HEK293 (cell line): ENCODE measurements at regions not wholly inside any gene's neighbourhood (a gene's known extent, or its start where the extent isn't known, plus 50 kb on each side); places are given as distances from the start of the nearest gene placed in this dataset.

Experiments used
- GFI1B ChIP-seq: fragments of 450-650 bp; formaldehyde crosslinking; IDR thresholded peaks from 2 replicates; pipeline ENCODE4 v1.5.1; 2016; ENCODE audit warnings: missing biosample characterization, missing genetic modification characterization
- KLF9 ChIP-seq: fragments of 450-650 bp; formaldehyde crosslinking; IDR thresholded peaks from 2 replicates; pipeline ENCODE4 v1.5.1; 2016; ENCODE audit warnings: missing biosample characterization, missing genetic modification characterization, low read depth
- OSR2 ChIP-seq: fragments of 450-650 bp; formaldehyde crosslinking; IDR thresholded peaks from 2 replicates; pipeline ENCODE4 v1.5.1; 2016; ENCODE audit warnings: missing biosample characterization, missing genetic modification characterization
- SP3 ChIP-seq: fragments of 450-650 bp; formaldehyde crosslinking; IDR thresholded peaks from 2 replicates; pipeline ENCODE4 v1.5.1; 2016; ENCODE audit warnings: missing biosample characterization, missing genetic modification characterization
- SP7 ChIP-seq: fragments of 450-650 bp; formaldehyde crosslinking; IDR thresholded peaks from 2 replicates; pipeline ENCODE4 v1.5.1; 2016; ENCODE audit warnings: missing biosample characterization, missing genetic modification characterization
- ZBTB10 ChIP-seq: fragments of 450-650 bp; formaldehyde crosslinking; IDR thresholded peaks from 2 replicates; pipeline ENCODE4 v1.5.1; 2016; ENCODE audit warnings: missing biosample characterization, missing genetic modification characterization
- ZEB2 ChIP-seq: fragments of 450-650 bp; formaldehyde crosslinking; IDR thresholded peaks from 2 replicates; pipeline ENCODE4 v1.5.1; 2016; ENCODE audit warnings: missing biosample characterization, missing genetic modification characterization
- ZFP69B ChIP-seq: fragments of 450-650 bp; formaldehyde crosslinking; IDR thresholded peaks from 2 replicates; pipeline ENCODE4 v1.5.1; 2016; ENCODE audit warnings: missing biosample characterization, missing genetic modification characterization
- ZNF24 ChIP-seq: fragments of 450-650 bp; formaldehyde crosslinking; IDR thresholded peaks from 2 replicates; pipeline ENCODE4 v1.5.1; 2016; ENCODE audit warnings: missing biosample characterization, missing genetic modification characterization
- ZNF248 ChIP-seq: fragments of 450-650 bp; formaldehyde crosslinking; IDR thresholded peaks from 2 replicates; pipeline ENCODE4 v1.5.1; 2017; ENCODE audit warnings: missing biosample characterization, missing genetic modification characterization
- ZNF302 ChIP-seq: fragments of 450-650 bp; formaldehyde crosslinking; IDR thresholded peaks from 2 replicates; pipeline ENCODE4 v1.5.1; 2016; ENCODE audit warnings: missing biosample characterization, missing genetic modification characterization, low read depth
- ZNF366 ChIP-seq: fragments of 450-650 bp; formaldehyde crosslinking; conservative IDR thresholded peaks from 2 replicates; pipeline ENCODE4 v1.5.1; 2016; ENCODE audit warnings: missing biosample characterization, missing genetic modification characterization
- ZNF404 ChIP-seq: fragments of 450-650 bp; formaldehyde crosslinking; IDR thresholded peaks from 2 replicates; pipeline ENCODE4 v1.5.1; 2017; ENCODE audit warnings: missing biosample characterization, missing genetic modification characterization
- ZNF416 ChIP-seq: fragments of 450-650 bp; formaldehyde crosslinking; IDR thresholded peaks from 2 replicates; pipeline ENCODE4 v1.5.1; 2016; ENCODE audit warnings: missing biosample characterization, missing genetic modification characterization
- ZNF558 ChIP-seq: fragments of 450-650 bp; formaldehyde crosslinking; IDR thresholded peaks from 2 replicates; pipeline ENCODE4 v1.5.1; 2016; ENCODE audit warnings: missing biosample characterization, missing genetic modification characterization
- ZNF571 ChIP-seq: fragments of 450-650 bp; formaldehyde crosslinking; IDR thresholded peaks from 2 replicates; pipeline ENCODE4 v1.5.0; 2017; ENCODE audit warnings: missing biosample characterization, missing genetic modification characterization
- ZNF600 ChIP-seq: fragments of 450-650 bp; formaldehyde crosslinking; IDR thresholded peaks from 2 replicates; pipeline ENCODE4 v1.5.1; 2016; ENCODE audit warnings: missing biosample characterization, missing genetic modification characterization
- ZNF654 ChIP-seq: fragments of 450-650 bp; formaldehyde crosslinking; IDR thresholded peaks from 2 replicates; pipeline ENCODE4 v1.5.1; 2016; ENCODE audit warnings: low read depth, missing biosample characterization, missing genetic modification characterization
- TF ChIP-seq, protein P1 (sequence below): fragments of 450-650 bp; formaldehyde crosslinking; IDR thresholded peaks from 2 replicates; pipeline ENCODE4 v1.5.1; 2016; ENCODE audit warnings: missing biosample characterization, missing genetic modification characterization
- TF ChIP-seq, protein P2 (sequence below): fragments of 450-650 bp; formaldehyde crosslinking; IDR thresholded peaks from 2 replicates; pipeline ENCODE4 v1.5.1; 2017; ENCODE audit warnings: missing biosample characterization, missing genetic modification characterization
- TF ChIP-seq, protein P3 (sequence below): fragments of 450-650 bp; formaldehyde crosslinking; IDR thresholded peaks from 2 replicates; pipeline ENCODE4 v1.5.1; 2016; ENCODE audit warnings: missing biosample characterization, missing genetic modification characterization
- TF ChIP-seq, protein P4 (sequence below): fragments of 450-650 bp; formaldehyde crosslinking; IDR thresholded peaks from 2 replicates; pipeline ENCODE4 v1.5.1; 2016; ENCODE audit warnings: missing biosample characterization, missing genetic modification characterization
- TF ChIP-seq, protein P5 (sequence below): fragments of 450-650 bp; IDR thresholded peaks from 2 replicates; pipeline ENCODE4 v1.5.1; 2018; ENCODE audit warnings: missing biosample characterization, missing genetic modification characterization
- TF ChIP-seq, protein P6 (sequence below): fragments of 450-650 bp; IDR thresholded peaks from 2 replicates; pipeline ENCODE4 v1.5.1; 2018; ENCODE audit warnings: missing biosample characterization, mild to moderate bottlenecking, missing genetic modification characterization
- TF ChIP-seq, protein P7 (sequence below): fragments of 450-650 bp; formaldehyde crosslinking; IDR thresholded peaks from 2 replicates; pipeline ENCODE4 v1.5.1; 2017; ENCODE audit warnings: missing biosample characterization, missing genetic modification characterization

- TF ChIP-seq ZBTB10 (tag by site-specific recombination) (no peak), ZNF571 (no peak), ZEB2 (tag by site-specific recombination) (peak; percentile 52; the same call in 1 of the 2 replicates), ZNF654 (tag by site-specific recombination) (peak; percentile 16), SP7 (peak; percentile 69), ZNF416 (tag by site-specific recombination) (no peak), ZNF24 (tag by site-specific recombination) (peak; percentile 51; the same call in 1 of the 2 replicates), ZNF558 (tag by site-specific recombination) (no peak), ZNF248 (tag by site-specific recombination) (no peak), KLF9 (tag by site-specific recombination) (no peak), ZFP69B (peak; percentile 27; the same call in 1 of the 2 replicates), OSR2 (tag by site-specific recombination) (peak; percentile 26; the same call in 1 of the 2 replicates), GFI1B (no peak), ZNF404 (tag by site-specific recombination) (no peak), ZNF302 (tag by site-specific recombination) (no peak), ZNF366 (tag by site-specific recombination) (peak; percentile 89), ZNF600 (peak; percentile 76), SP3 (tag by site-specific recombination) (peak; percentile 39; the same call in 1 of the 2 replicates)
- TF ChIP-seq, protein P1, sequence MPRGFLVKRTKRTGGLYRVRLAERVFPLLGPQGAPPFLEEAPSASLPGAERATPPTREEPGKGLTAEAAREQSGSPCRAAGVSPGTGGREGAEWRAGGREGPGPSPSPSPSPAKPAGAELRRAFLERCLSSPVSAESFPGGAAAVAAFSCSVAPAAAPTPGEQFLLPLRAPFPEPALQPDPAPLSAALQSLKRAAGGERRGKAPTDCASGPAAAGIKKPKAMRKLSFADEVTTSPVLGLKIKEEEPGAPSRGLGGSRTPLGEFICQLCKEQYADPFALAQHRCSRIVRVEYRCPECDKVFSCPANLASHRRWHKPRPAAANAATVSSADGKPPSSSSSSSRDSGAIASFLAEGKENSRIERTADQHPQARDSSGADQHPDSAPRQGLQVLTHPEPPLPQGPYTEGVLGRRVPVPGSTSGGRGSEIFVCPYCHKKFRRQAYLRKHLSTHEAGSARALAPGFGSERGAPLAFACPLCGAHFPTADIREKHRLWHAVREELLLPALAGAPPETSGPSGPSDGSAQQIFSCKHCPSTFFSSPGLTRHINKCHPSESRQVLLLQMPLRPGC (tag by site-specific recombination) = 0 out of 2 replicates have a peak, but pooled peaks have one; percentile 58
- TF ChIP-seq, protein P2, sequence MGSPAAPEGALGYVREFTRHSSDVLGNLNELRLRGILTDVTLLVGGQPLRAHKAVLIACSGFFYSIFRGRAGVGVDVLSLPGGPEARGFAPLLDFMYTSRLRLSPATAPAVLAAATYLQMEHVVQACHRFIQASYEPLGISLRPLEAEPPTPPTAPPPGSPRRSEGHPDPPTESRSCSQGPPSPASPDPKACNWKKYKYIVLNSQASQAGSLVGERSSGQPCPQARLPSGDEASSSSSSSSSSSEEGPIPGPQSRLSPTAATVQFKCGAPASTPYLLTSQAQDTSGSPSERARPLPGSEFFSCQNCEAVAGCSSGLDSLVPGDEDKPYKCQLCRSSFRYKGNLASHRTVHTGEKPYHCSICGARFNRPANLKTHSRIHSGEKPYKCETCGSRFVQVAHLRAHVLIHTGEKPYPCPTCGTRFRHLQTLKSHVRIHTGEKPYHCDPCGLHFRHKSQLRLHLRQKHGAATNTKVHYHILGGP (tag by site-specific recombination) = no peak
- TF ChIP-seq, protein P3, sequence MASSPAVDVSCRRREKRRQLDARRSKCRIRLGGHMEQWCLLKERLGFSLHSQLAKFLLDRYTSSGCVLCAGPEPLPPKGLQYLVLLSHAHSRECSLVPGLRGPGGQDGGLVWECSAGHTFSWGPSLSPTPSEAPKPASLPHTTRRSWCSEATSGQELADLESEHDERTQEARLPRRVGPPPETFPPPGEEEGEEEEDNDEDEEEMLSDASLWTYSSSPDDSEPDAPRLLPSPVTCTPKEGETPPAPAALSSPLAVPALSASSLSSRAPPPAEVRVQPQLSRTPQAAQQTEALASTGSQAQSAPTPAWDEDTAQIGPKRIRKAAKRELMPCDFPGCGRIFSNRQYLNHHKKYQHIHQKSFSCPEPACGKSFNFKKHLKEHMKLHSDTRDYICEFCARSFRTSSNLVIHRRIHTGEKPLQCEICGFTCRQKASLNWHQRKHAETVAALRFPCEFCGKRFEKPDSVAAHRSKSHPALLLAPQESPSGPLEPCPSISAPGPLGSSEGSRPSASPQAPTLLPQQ = peak; percentile 39; the same call in 1 of the 2 replicates
- TF ChIP-seq, protein P4, sequence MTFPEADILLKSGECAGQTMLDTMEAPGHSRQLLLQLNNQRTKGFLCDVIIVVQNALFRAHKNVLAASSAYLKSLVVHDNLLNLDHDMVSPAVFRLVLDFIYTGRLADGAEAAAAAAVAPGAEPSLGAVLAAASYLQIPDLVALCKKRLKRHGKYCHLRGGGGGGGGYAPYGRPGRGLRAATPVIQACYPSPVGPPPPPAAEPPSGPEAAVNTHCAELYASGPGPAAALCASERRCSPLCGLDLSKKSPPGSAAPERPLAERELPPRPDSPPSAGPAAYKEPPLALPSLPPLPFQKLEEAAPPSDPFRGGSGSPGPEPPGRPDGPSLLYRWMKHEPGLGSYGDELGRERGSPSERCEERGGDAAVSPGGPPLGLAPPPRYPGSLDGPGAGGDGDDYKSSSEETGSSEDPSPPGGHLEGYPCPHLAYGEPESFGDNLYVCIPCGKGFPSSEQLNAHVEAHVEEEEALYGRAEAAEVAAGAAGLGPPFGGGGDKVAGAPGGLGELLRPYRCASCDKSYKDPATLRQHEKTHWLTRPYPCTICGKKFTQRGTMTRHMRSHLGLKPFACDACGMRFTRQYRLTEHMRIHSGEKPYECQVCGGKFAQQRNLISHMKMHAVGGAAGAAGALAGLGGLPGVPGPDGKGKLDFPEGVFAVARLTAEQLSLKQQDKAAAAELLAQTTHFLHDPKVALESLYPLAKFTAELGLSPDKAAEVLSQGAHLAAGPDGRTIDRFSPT (tag by site-specific recombination) = peak; percentile 93
- TF ChIP-seq, protein P5, sequence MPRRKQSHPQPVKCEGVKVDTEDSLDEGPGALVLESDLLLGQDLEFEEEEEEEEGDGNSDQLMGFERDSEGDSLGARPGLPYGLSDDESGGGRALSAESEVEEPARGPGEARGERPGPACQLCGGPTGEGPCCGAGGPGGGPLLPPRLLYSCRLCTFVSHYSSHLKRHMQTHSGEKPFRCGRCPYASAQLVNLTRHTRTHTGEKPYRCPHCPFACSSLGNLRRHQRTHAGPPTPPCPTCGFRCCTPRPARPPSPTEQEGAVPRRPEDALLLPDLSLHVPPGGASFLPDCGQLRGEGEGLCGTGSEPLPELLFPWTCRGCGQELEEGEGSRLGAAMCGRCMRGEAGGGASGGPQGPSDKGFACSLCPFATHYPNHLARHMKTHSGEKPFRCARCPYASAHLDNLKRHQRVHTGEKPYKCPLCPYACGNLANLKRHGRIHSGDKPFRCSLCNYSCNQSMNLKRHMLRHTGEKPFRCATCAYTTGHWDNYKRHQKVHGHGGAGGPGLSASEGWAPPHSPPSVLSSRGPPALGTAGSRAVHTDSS = no peak
- TF ChIP-seq, protein P6, sequence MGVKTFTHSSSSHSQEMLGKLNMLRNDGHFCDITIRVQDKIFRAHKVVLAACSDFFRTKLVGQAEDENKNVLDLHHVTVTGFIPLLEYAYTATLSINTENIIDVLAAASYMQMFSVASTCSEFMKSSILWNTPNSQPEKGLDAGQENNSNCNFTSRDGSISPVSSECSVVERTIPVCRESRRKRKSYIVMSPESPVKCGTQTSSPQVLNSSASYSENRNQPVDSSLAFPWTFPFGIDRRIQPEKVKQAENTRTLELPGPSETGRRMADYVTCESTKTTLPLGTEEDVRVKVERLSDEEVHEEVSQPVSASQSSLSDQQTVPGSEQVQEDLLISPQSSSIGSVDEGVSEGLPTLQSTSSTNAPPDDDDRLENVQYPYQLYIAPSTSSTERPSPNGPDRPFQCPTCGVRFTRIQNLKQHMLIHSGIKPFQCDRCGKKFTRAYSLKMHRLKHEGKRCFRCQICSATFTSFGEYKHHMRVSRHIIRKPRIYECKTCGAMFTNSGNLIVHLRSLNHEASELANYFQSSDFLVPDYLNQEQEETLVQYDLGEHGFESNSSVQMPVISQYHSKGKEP (tag by site-specific recombination) = peak; percentile 46; the same call in 1 of the 2 replicates
- TF ChIP-seq, protein P7, sequence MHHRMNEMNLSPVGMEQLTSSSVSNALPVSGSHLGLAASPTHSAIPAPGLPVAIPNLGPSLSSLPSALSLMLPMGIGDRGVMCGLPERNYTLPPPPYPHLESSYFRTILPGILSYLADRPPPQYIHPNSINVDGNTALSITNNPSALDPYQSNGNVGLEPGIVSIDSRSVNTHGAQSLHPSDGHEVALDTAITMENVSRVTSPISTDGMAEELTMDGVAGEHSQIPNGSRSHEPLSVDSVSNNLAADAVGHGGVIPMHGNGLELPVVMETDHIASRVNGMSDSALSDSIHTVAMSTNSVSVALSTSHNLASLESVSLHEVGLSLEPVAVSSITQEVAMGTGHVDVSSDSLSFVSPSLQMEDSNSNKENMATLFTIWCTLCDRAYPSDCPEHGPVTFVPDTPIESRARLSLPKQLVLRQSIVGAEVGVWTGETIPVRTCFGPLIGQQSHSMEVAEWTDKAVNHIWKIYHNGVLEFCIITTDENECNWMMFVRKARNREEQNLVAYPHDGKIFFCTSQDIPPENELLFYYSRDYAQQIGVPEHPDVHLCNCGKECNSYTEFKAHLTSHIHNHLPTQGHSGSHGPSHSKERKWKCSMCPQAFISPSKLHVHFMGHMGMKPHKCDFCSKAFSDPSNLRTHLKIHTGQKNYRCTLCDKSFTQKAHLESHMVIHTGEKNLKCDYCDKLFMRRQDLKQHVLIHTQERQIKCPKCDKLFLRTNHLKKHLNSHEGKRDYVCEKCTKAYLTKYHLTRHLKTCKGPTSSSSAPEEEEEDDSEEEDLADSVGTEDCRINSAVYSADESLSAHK = no peak
- TF ChIP-seq, all 188 proteins: peak for 28
Observed at GRCh38 chr11:129639300-129639699, 176.3 kb upstream of the TMEM45B start (continued).
